Aorta (tissue), 5 donors: ENCODE measurements at regions not wholly inside any gene's neighbourhood (a gene's known extent, or its start where the extent isn't known, plus 50 kb on each side); places are given as distances from the start of the nearest gene placed in this dataset.
A peak's percentile ranks its signal among the peaks of the same experiment; 100 is the strongest.

ENCODE experiments used
- ATAC-seq: fragments of 200-7000 bp; cut with Tn5 transposase; one replicate; pipeline ENCODE4 v1.9.1; 2022; ENCODE audit warnings: moderate library complexity; ENCODE audit not compliant: low FRiP score
- DNase-seq, 2 donors: peaks; one replicate each; pipeline ENCODE4 v3.0.0-alpha.2; 2020
- H3K27ac ChIP-seq, 2 donors: one replicate each; pipeline ENCODE4 v1.5.1; 2013; ENCODE audit warnings: low read length in 2 of 2, mild to moderate bottlenecking in 2 of 2, moderate library complexity in 2 of 2, control low read depth in 1 of 2, inconsistent platforms in 1 of 2, low read depth in 1 of 2
- H3K27me3 ChIP-seq, 2 donors: one replicate each; pipeline ENCODE4 v1.6.1; 2013; ENCODE audit warnings: control low read depth in 1 of 2, low read length in 1 of 2, mild to moderate bottlenecking in 1 of 2, moderate library complexity in 1 of 2; ENCODE audit not compliant: insufficient read depth in 2 of 2, control insufficient read depth in 1 of 2
- H3K36me3 ChIP-seq, 2 donors: one replicate each; pipeline ENCODE4 v1.6.1; 2013; ENCODE audit warnings: control low read depth in 1 of 2, low read length in 1 of 2, mild to moderate bottlenecking in 1 of 2; ENCODE audit not compliant: insufficient read depth in 2 of 2, control insufficient read depth in 1 of 2
- H3K4me1 ChIP-seq, 2 donors: one replicate each; pipeline ENCODE4 v1.6.1; 2013; ENCODE audit warnings: low read length in 2 of 2, control low read depth in 1 of 2, mild to moderate bottlenecking in 1 of 2, moderate library complexity in 1 of 2; ENCODE audit not compliant: insufficient read depth in 2 of 2, control insufficient read depth in 1 of 2
- H3K4me3 ChIP-seq, 2 donors: one replicate each; pipeline ENCODE4 v1.5.1; 2013; ENCODE audit warnings: low read length in 2 of 2, control low read depth in 1 of 2, mild to moderate bottlenecking in 1 of 2
- H3K9me3 ChIP-seq: one replicate; pipeline ENCODE4 v1.6.1; 2013; ENCODE audit warnings: mild to moderate bottlenecking, low read length; ENCODE audit not compliant: control insufficient read depth
- WGBS, 2 donors: extraction: QIAGEN DNeasy Blood & Tissue Kit; methylation state at CpG; one replicate each; pipeline ENCODE4 v1.1.7; 2013; 5-methylcytosine and 5-hydroxymethylcytosine counted together
- intact Hi-C, 2 donors: fragments of 100-400 bp; cut with DNase I; formaldehyde crosslinking; loops; one replicate each; pipeline versions ENCODE4 v1.14.2 to v1.15.0; 2022
- donor health status: healthy with polysubstance abuse.
- donor health status: Bipolar disorder and iron deficiency.
- donor health status: DM: no; HTN: no; CAD: no.
- donor health status: DM: no; HTN: no; CAD: no.
- donor health status: DM: yes; HTN: yes; CAD: no.

GRCh38 chr3:117597865-117598264 lies 888.3 kb downstream of the TUSC7 start:
- no peak overlapping the region for H3K27ac ChIP-seq
- DNase-seq (no peak), ATAC-seq (no peak)
- H3K4me3 ChIP-seq, result no peak overlapping the region
- H3K4me1 ChIP-seq, result no peaks in the 10 kb centered on the region
- intact Hi-C loops, result no loop called here
- no peaks in the 10 kb centered on the region for H3K27me3 ChIP-seq
- no peaks in the 10 kb centered on the region for H3K36me3 ChIP-seq
- WGBS, 2 donors, result 55 to 66% methylated on average over 1 of the region's 1 CpG
- H3K9me3 ChIP-seq, result no peaks in the 10 kb centered on the region

GRCh38 chr3:117600112-117600511 lies 890.5 kb downstream of the TUSC7 start:
- ATAC-seq (no peak), DNase-seq (no peak)
- H3K4me3 ChIP-seq, result no peak overlapping the region
- H3K27ac ChIP-seq, result no peak overlapping the region
- intact Hi-C loops, result no loop called here
- no peaks in the 10 kb centered on the region for H3K27me3 ChIP-seq
- H3K9me3 ChIP-seq, result no peaks in the 10 kb centered on the region
- no peaks in the 10 kb centered on the region for H3K4me1 ChIP-seq
- no peaks in the 10 kb centered on the region for H3K36me3 ChIP-seq
- 86 to 88% methylated on average over 3 of the region's 3 CpGs for WGBS, 2 donors

- Histone ChIP-seq H3K4me1 (no peaks in the 10 kb centered on the region), H3K27me3 (no peaks in the 10 kb centered on the region), H3K27ac (no peak overlapping the region), H3K36me3 (no peaks in the 10 kb centered on the region), H3K9me3 (no peaks in the 10 kb centered on the region), H3K4me3 (no peak overlapping the region)
- WGBS, 2 donors, result 95% methylated on average over 4 of the region's 4 CpGs
- DNase-seq (no peak), ATAC-seq (no peak)
- intact Hi-C loops, result no loop called here
Measured at GRCh38 chr3:117600666-117601065, 891.1 kb downstream of the TUSC7 start.

GRCh38 chr3:117602058-117602644 lies 892.6 kb downstream of the TUSC7 start:
- no peak for ATAC-seq
- intact Hi-C loops, result no loop called here
- no peak overlapping the region for H3K4me3 ChIP-seq
- H3K27ac ChIP-seq, result no peak overlapping the region
- 76 to 81% methylated on average over 4 of the region's 4 CpGs for WGBS, 2 donors
- H3K36me3 ChIP-seq, result no peaks in the 10 kb centered on the region
- H3K27me3 ChIP-seq, result no peaks in the 10 kb centered on the region
- no peak for DNase-seq
- H3K9me3 ChIP-seq, result no peaks in the 10 kb centered on the region
- H3K4me1 ChIP-seq, result no peaks in the 10 kb centered on the region

GRCh38 chr3:117603097-117603496 lies 893.5 kb downstream of the TUSC7 start:
- H3K4me1 ChIP-seq, result no peaks in the 10 kb centered on the region
- H3K4me3 ChIP-seq, result no peak overlapping the region
- no peak for ATAC-seq
- no peaks in the 10 kb centered on the region for H3K9me3 ChIP-seq
- intact Hi-C loops, result no loop called here
- no peak for DNase-seq
- H3K36me3 ChIP-seq, result no peaks in the 10 kb centered on the region
- no peaks in the 10 kb centered on the region for H3K27me3 ChIP-seq
- 52 to 66% methylated on average over 3 of the region's 3 CpGs for WGBS, 2 donors
- H3K27ac ChIP-seq, result no peak overlapping the region

- DNase-seq, result no peak
- no peaks in the 10 kb centered on the region for H3K4me1 ChIP-seq
- H3K36me3 ChIP-seq, result no peaks in the 10 kb centered on the region
- H3K9me3 ChIP-seq, result peaks cover 1% of the 10 kb centered on the region
- no peak overlapping the region for H3K4me3 ChIP-seq
- intact Hi-C loops, result no loop called here
- H3K27me3 ChIP-seq, result no peaks in the 10 kb centered on the region
- no peak overlapping the region for H3K27ac ChIP-seq
- ATAC-seq, result no peak
- WGBS, 2 donors, result 39 to 50% methylated on average over 2 of the region's 2 CpGs
Measured at GRCh38 chr3:117606866-117607265, 897.3 kb downstream of the TUSC7 start.

GRCh38 chr3:117609330-117609729 lies 899.8 kb downstream of the TUSC7 start:
- Histone ChIP-seq H3K27me3 (no peaks in the 10 kb centered on the region), H3K9me3 (peaks cover 1% of the 10 kb centered on the region), H3K4me1 (no peaks in the 10 kb centered on the region), H3K36me3 (no peaks in the 10 kb centered on the region), H3K4me3 (no peak overlapping the region), H3K27ac (no peak overlapping the region)
- WGBS, 2 donors, result 71 to 80% methylated on average over 4 of the region's 4 CpGs
- ATAC-seq (no peak), DNase-seq (no peak)
- intact Hi-C loops, result no loop called here

GRCh38 chr3:117610156-117610555 lies 900.6 kb downstream of the TUSC7 start:
- 41 to 70% methylated on average over 4 of the region's 4 CpGs for WGBS, 2 donors
- intact Hi-C loops, result no loop called here
- ATAC-seq, result peak; percentile 29

GRCh38 chr3:117611211-117611610 lies 901.6 kb downstream of the TUSC7 start:
- ATAC-seq (no peak), DNase-seq (no peak)
- Histone ChIP-seq H3K27ac (no peak overlapping the region), H3K27me3 (no peaks in the 10 kb centered on the region), H3K9me3 (peaks cover 1% of the 10 kb centered on the region), H3K4me1 (no peaks in the 10 kb centered on the region), H3K4me3 (no peak overlapping the region), H3K36me3 (no peaks in the 10 kb centered on the region)
- intact Hi-C loops, result no loop called here
- 95 to 96% methylated on average over 2 of the region's 2 CpGs for WGBS, 2 donors

More at GRCh38 chr3:117610156-117610555, 900.6 kb downstream of the TUSC7 start:
- H3K27me3 ChIP-seq, result no peaks in the 10 kb centered on the region
- DNase-seq, result no peak
- H3K4me3 ChIP-seq, result no peak overlapping the region
- H3K27ac ChIP-seq, result no peak overlapping the region
- H3K4me1 ChIP-seq, result no peaks in the 10 kb centered on the region
- no peaks in the 10 kb centered on the region for H3K36me3 ChIP-seq
- peaks cover 1% of the 10 kb centered on the region for H3K9me3 ChIP-seq
